ENCODE measurements at regions not wholly inside any gene's neighbourhood (a gene's known extent, or its start where the extent isn't known, plus 50 kb on each side); places are given as distances from the start of the nearest gene placed in this dataset.

GRCh38 chr12:19623751-19624399 is 184.6 kb downstream of the AEBP2 start:
- TF ChIP-seq COPS2 (conservative IDR thresholded peaks at IDR 0.05) (no peak), THRAP3 (IDR thresholded peaks at IDR 0.05; ENCODE audit: borderline replicate concordance) (no peak), ZBTB11 (CRISPR knock-in tag; IDR thresholded peaks at IDR 0.05) (no peak)
- TF ChIP-seq, protein P1, sequence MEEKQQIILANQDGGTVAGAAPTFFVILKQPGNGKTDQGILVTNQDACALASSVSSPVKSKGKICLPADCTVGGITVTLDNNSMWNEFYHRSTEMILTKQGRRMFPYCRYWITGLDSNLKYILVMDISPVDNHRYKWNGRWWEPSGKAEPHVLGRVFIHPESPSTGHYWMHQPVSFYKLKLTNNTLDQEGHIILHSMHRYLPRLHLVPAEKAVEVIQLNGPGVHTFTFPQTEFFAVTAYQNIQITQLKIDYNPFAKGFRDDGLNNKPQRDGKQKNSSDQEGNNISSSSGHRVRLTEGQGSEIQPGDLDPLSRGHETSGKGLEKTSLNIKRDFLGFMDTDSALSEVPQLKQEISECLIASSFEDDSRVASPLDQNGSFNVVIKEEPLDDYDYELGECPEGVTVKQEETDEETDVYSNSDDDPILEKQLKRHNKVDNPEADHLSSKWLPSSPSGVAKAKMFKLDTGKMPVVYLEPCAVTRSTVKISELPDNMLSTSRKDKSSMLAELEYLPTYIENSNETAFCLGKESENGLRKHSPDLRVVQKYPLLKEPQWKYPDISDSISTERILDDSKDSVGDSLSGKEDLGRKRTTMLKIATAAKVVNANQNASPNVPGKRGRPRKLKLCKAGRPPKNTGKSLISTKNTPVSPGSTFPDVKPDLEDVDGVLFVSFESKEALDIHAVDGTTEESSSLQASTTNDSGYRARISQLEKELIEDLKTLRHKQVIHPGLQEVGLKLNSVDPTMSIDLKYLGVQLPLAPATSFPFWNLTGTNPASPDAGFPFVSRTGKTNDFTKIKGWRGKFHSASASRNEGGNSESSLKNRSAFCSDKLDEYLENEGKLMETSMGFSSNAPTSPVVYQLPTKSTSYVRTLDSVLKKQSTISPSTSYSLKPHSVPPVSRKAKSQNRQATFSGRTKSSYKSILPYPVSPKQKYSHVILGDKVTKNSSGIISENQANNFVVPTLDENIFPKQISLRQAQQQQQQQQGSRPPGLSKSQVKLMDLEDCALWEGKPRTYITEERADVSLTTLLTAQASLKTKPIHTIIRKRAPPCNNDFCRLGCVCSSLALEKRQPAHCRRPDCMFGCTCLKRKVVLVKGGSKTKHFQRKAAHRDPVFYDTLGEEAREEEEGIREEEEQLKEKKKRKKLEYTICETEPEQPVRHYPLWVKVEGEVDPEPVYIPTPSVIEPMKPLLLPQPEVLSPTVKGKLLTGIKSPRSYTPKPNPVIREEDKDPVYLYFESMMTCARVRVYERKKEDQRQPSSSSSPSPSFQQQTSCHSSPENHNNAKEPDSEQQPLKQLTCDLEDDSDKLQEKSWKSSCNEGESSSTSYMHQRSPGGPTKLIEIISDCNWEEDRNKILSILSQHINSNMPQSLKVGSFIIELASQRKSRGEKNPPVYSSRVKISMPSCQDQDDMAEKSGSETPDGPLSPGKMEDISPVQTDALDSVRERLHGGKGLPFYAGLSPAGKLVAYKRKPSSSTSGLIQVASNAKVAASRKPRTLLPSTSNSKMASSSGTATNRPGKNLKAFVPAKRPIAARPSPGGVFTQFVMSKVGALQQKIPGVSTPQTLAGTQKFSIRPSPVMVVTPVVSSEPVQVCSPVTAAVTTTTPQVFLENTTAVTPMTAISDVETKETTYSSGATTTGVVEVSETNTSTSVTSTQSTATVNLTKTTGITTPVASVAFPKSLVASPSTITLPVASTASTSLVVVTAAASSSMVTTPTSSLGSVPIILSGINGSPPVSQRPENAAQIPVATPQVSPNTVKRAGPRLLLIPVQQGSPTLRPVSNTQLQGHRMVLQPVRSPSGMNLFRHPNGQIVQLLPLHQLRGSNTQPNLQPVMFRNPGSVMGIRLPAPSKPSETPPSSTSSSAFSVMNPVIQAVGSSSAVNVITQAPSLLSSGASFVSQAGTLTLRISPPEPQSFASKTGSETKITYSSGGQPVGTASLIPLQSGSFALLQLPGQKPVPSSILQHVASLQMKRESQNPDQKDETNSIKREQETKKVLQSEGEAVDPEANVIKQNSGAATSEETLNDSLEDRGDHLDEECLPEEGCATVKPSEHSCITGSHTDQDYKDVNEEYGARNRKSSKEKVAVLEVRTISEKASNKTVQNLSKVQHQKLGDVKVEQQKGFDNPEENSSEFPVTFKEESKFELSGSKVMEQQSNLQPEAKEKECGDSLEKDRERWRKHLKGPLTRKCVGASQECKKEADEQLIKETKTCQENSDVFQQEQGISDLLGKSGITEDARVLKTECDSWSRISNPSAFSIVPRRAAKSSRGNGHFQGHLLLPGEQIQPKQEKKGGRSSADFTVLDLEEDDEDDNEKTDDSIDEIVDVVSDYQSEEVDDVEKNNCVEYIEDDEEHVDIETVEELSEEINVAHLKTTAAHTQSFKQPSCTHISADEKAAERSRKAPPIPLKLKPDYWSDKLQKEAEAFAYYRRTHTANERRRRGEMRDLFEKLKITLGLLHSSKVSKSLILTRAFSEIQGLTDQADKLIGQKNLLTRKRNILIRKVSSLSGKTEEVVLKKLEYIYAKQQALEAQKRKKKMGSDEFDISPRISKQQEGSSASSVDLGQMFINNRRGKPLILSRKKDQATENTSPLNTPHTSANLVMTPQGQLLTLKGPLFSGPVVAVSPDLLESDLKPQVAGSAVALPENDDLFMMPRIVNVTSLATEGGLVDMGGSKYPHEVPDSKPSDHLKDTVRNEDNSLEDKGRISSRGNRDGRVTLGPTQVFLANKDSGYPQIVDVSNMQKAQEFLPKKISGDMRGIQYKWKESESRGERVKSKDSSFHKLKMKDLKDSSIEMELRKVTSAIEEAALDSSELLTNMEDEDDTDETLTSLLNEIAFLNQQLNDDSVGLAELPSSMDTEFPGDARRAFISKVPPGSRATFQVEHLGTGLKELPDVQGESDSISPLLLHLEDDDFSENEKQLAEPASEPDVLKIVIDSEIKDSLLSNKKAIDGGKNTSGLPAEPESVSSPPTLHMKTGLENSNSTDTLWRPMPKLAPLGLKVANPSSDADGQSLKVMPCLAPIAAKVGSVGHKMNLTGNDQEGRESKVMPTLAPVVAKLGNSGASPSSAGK (IDR thresholded peaks at IDR 0.05), result no peak
- no peak overlapping the region for H2AFZ ChIP-seq (ENCODE audit: low read depth, low read length)
- ATAC-seq (no peak), DNase-seq (ENCODE audit: extremely low read depth in 1 of 4, low spot score in 3 of 4) (no peak), FAIRE-seq (no peak)
- WGBS (ENCODE audit: insufficient coverage, low coverage, missing lambda C conversion rate), result 0% methylated on average over 9 of the region's 9 CpGs
- no peaks in the 10 kb centered on the region for H3K4me1 ChIP-seq (replicated peaks in 1 of 2; ENCODE audit: control insufficient read depth in 2 of 2, insufficient read depth in 2 of 2, low read length in 2 of 2)
- no peak overlapping the region for H3K9ac ChIP-seq (ENCODE audit: insufficient read depth in 1 of 2, low read depth in 2 of 2, low read length in 2 of 2)
- no peaks in the 10 kb centered on the region for H3K27me3 ChIP-seq (ENCODE audit: control insufficient read depth in 2 of 2, insufficient read depth in 2 of 2, low read length in 2 of 2)
- ChIA-PET POLR2A (no interaction called here), CTCF (ENCODE audit: low intra/inter-chr PET ratio) (no interaction called here)
- no peak overlapping the region for H3K4me3 ChIP-seq
- no peaks in the 10 kb centered on the region for H3K9me1 ChIP-seq (ENCODE audit: control insufficient read depth, insufficient read depth, low read length)
- H4K20me1 ChIP-seq (replicated peaks; ENCODE audit: control insufficient read depth, insufficient read depth, low read length), result no peaks in the 10 kb centered on the region
- H3K27ac ChIP-seq (ENCODE audit: extremely low read depth, low read depth, low read length), result no peak overlapping the region
- H3K36me3 ChIP-seq (ENCODE audit: control insufficient read depth, insufficient read depth, low read length), result no peaks in the 10 kb centered on the region
- intact Hi-C loops (cut with micrococcal nuclease), result no loop called here
- no peaks in the 10 kb centered on the region for H3K79me2 ChIP-seq (ENCODE audit: control insufficient read depth, insufficient read depth, low read length)
- in situ Hi-C loops (cut with MboI), result no loop called here
- no peak overlapping the region for H3K4me2 ChIP-seq (ENCODE audit: insufficient read depth, low read length)
- no TSS peak for BruUV-seq (replicated peaks)
- no peaks in the 10 kb centered on the region for H3K9me3 ChIP-seq (replicated peaks; ENCODE audit: control insufficient read depth, insufficient read depth, low read depth, low read length)

Measured in K562 (cell line).